Liver (tissue), 8 donors: ENCODE measurements at regions not wholly inside any gene's neighbourhood (a gene's known extent, or its start where the extent isn't known, plus 50 kb on each side); places are given as distances from the start of the nearest gene placed in this dataset.

Source experiments
- DNase-seq: peaks from one replicate; pipeline ENCODE4 v3.0.0-alpha.2; 2017; ENCODE audit warnings: low spot score
- H3K27ac ChIP-seq, 2 donors: one replicate each; pipeline ENCODE4 v1.7.0; 2013; ENCODE audit warnings: inconsistent platforms in 2 of 2, low read length in 2 of 2, control low read depth in 1 of 2, low read depth in 1 of 2, mild to moderate bottlenecking in 1 of 2
- H3K27me3 ChIP-seq, 4 donors: one replicate each; pipeline versions ENCODE4 v1.6.1 to v1.7.0; 2013; ENCODE audit warnings: low read length in 3 of 4, inconsistent platforms in 1 of 4, mild to moderate bottlenecking in 1 of 4, moderate library complexity in 1 of 4; ENCODE audit not compliant: control insufficient read depth in 4 of 4, insufficient read depth in 4 of 4
- H3K36me3 ChIP-seq, 4 donors: one replicate each; pipeline versions ENCODE4 v1.6.1 to v1.7.0; 2013; ENCODE audit warnings: low read length in 3 of 4, mild to moderate bottlenecking in 3 of 4, low read depth in 1 of 4, moderate library complexity in 1 of 4; ENCODE audit not compliant: control insufficient read depth in 4 of 4, insufficient read depth in 3 of 4
- H3K4me1 ChIP-seq, 4 donors: one replicate each; pipeline versions ENCODE4 v1.6.1 to v1.7.0; 2013; ENCODE audit warnings: low read length in 3 of 4, mild to moderate bottlenecking in 3 of 4, moderate library complexity in 1 of 4; ENCODE audit not compliant: control insufficient read depth in 4 of 4, insufficient read depth in 4 of 4
- H3K4me3 ChIP-seq, 3 donors: one replicate each; pipeline versions ENCODE4 v1.6.1 to v1.7.0; 2013; ENCODE audit warnings: low read length in 3 of 3, control low read depth in 1 of 3, low read depth in 1 of 3, mild to moderate bottlenecking in 1 of 3
- H3K9ac ChIP-seq, 2 donors: one replicate each; pipeline ENCODE4 v1.7.0; 2013; ENCODE audit warnings: low read length in 2 of 2, mild to moderate bottlenecking in 2 of 2, moderate library complexity in 2 of 2, control low read depth in 1 of 2, low read depth in 1 of 2
- H3K9me3 ChIP-seq, 4 donors: one replicate each; pipeline versions ENCODE4 v1.6.1 to v1.7.0; 2013; ENCODE audit warnings: low read length in 3 of 4; ENCODE audit not compliant: control insufficient read depth in 4 of 4
- EGR1 ChIP-seq, 2 donors: IDR thresholded peaks; 2 replicates each; pipeline ENCODE4 v1.6.1; 2016 to 2018; ENCODE audit warnings: antibody characterized with exemption in 2 of 2, low read depth in 2 of 2
- FOXA1 ChIP-seq: IDR thresholded peaks from 2 replicates; pipeline ENCODE4 v1.6.1; 2016; ENCODE audit warnings: antibody characterized with exemption
- FOXA2 ChIP-seq: IDR thresholded peaks from 2 replicates; pipeline ENCODE4 v1.6.1; 2016; ENCODE audit warnings: antibody characterized with exemption
- GABPA ChIP-seq, 2 donors: IDR thresholded peaks in 1 of 2; conservative IDR thresholded peaks in 1 of 2; 2 replicates each; pipeline ENCODE4 v1.6.1; 2016; ENCODE audit warnings: antibody characterized with exemption in 2 of 2, mild to moderate bottlenecking in 1 of 2, moderate library complexity in 1 of 2
- HNF4A ChIP-seq, 2 donors: conservative IDR thresholded peaks; 2 replicates each; pipeline ENCODE4 v1.6.1; 2016; ENCODE audit warnings: antibody characterized with exemption in 2 of 2, mild to moderate bottlenecking in 2 of 2
- HNF4G ChIP-seq: IDR thresholded peaks from 2 replicates; pipeline ENCODE4 v1.6.1; 2016; ENCODE audit warnings: antibody characterized with exemption
- JUND ChIP-seq, 2 donors: IDR thresholded peaks; 2 replicates each; pipeline ENCODE4 v1.6.1; 2016; ENCODE audit warnings: antibody characterized with exemption in 2 of 2
- NR2F2 ChIP-seq: IDR thresholded peaks from 2 replicates; pipeline ENCODE4 v1.6.1; 2016; ENCODE audit warnings: antibody characterized with exemption
- RAD21 ChIP-seq, 2 donors: IDR thresholded peaks; 2 replicates each; pipeline ENCODE4 v1.6.1; 2016; ENCODE audit warnings: antibody characterized with exemption in 2 of 2, mild to moderate bottlenecking in 2 of 2
- RXRA ChIP-seq, 2 donors: IDR thresholded peaks; 2 replicates each; pipeline ENCODE4 v1.6.1; 2017 to 2018; ENCODE audit warnings: antibody characterized with exemption in 2 of 2, mild to moderate bottlenecking in 1 of 2
- SP1 ChIP-seq: IDR thresholded peaks from 2 replicates; pipeline ENCODE4 v1.6.1; 2018; ENCODE audit warnings: antibody characterized with exemption, mild to moderate bottlenecking
- TAF1 ChIP-seq: conservative IDR thresholded peaks from 2 replicates; pipeline ENCODE4 v1.6.1; 2016; ENCODE audit warnings: antibody characterized with exemption, mild to moderate bottlenecking
- YY1 ChIP-seq: IDR thresholded peaks from 2 replicates; pipeline ENCODE4 v1.6.1; 2016; ENCODE audit warnings: antibody characterized with exemption, mild to moderate bottlenecking
- WGBS: extraction: QIAGEN DNeasy Blood & Tissue Kit; methylation state at CpG from one replicate; pipeline ENCODE4 v1.1.7; 2013; 5-methylcytosine and 5-hydroxymethylcytosine counted together
- TF ChIP-seq, protein P1 (sequence below): IDR thresholded peaks from 2 replicates; pipeline ENCODE4 v1.6.1; 2016; ENCODE audit warnings: antibody characterized with exemption, mild to moderate bottlenecking
- TF ChIP-seq, protein P2 (sequence below): fragments of 150-350 bp; IDR thresholded peaks from 2 replicates; pipeline ENCODE4 v1.5.1; 2017; ENCODE audit warnings: improper control_type of control experiment, low read depth, low read length; ENCODE audit not compliant: missing input control
- TF ChIP-seq, protein P3 (sequence below): IDR thresholded peaks from 2 replicates; pipeline ENCODE4 v1.6.1; 2016; ENCODE audit warnings: antibody characterized with exemption
- TF ChIP-seq, protein P4 (sequence below): IDR thresholded peaks from 2 replicates; pipeline ENCODE4 v1.6.1; 2016; ENCODE audit warnings: antibody characterized with exemption
- TF ChIP-seq, protein P5 (sequence below): IDR thresholded peaks from 2 replicates; pipeline ENCODE4 v1.6.1; 2016; ENCODE audit warnings: antibody characterized with exemption
- donor health status: healthy.
- donor health status: healthy.
- donor health status: healthy.
- donor health status: healthy.
- donor health status: healthy.

DNA sequence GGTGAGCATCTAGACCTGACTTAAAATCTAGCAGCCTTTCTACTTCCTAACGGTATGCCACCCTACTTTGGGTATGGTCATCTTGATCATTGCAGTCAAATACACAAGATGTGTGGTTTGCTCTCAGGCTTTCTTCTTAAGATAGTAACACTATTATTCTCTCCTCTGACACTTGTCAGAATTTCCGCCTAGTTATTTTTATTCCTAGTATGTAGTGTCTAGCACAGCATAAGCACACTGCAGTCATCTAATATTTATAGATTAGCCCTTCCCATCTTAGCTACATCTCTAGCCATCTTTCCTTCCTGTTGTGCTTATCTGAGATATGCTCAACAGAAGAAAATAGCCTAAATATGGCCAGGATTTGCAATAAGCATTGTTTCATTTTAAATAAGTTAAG lies 180.1 kb downstream of the C12orf50 start:
- no peak overlapping the region for H3K4me3 ChIP-seq
- H3K9me3 ChIP-seq: no peaks in the 10 kb centered on the region
- 64% methylated on average over 2 of the region's 2 CpGs for WGBS
- H3K4me1 ChIP-seq: no peaks in the 10 kb centered on the region
- DNase-seq: no peak
- H3K27me3 ChIP-seq: no peaks in the 10 kb centered on the region
- TF ChIP-seq JUND (IDR thresholded peaks at IDR 0.05) (no peak), HNF4G (no peak), RAD21 (IDR thresholded peaks at IDR 0.05) (no peak), HNF4A (conservative IDR thresholded peaks at IDR 0.05) (no peak), TAF1 (no peak), FOXA1 (no peak), GABPA (IDR thresholded peaks at IDR 0.05 in 1 of 2, conservative IDR thresholded peaks at IDR 0.05 in 1 of 2) (no peak), YY1 (no peak), SP1 (no peak), EGR1 (IDR thresholded peaks at IDR 0.05; ENCODE audit: low read depth in 2 of 2) (no peak), FOXA2 (no peak), NR2F2 (no peak), RXRA (IDR thresholded peaks at IDR 0.05) (no peak)
- TF ChIP-seq, protein P1, sequence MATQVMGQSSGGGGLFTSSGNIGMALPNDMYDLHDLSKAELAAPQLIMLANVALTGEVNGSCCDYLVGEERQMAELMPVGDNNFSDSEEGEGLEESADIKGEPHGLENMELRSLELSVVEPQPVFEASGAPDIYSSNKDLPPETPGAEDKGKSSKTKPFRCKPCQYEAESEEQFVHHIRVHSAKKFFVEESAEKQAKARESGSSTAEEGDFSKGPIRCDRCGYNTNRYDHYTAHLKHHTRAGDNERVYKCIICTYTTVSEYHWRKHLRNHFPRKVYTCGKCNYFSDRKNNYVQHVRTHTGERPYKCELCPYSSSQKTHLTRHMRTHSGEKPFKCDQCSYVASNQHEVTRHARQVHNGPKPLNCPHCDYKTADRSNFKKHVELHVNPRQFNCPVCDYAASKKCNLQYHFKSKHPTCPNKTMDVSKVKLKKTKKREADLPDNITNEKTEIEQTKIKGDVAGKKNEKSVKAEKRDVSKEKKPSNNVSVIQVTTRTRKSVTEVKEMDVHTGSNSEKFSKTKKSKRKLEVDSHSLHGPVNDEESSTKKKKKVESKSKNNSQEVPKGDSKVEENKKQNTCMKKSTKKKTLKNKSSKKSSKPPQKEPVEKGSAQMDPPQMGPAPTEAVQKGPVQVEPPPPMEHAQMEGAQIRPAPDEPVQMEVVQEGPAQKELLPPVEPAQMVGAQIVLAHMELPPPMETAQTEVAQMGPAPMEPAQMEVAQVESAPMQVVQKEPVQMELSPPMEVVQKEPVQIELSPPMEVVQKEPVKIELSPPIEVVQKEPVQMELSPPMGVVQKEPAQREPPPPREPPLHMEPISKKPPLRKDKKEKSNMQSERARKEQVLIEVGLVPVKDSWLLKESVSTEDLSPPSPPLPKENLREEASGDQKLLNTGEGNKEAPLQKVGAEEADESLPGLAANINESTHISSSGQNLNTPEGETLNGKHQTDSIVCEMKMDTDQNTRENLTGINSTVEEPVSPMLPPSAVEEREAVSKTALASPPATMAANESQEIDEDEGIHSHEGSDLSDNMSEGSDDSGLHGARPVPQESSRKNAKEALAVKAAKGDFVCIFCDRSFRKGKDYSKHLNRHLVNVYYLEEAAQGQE: no peak
- TF ChIP-seq, protein P2, sequence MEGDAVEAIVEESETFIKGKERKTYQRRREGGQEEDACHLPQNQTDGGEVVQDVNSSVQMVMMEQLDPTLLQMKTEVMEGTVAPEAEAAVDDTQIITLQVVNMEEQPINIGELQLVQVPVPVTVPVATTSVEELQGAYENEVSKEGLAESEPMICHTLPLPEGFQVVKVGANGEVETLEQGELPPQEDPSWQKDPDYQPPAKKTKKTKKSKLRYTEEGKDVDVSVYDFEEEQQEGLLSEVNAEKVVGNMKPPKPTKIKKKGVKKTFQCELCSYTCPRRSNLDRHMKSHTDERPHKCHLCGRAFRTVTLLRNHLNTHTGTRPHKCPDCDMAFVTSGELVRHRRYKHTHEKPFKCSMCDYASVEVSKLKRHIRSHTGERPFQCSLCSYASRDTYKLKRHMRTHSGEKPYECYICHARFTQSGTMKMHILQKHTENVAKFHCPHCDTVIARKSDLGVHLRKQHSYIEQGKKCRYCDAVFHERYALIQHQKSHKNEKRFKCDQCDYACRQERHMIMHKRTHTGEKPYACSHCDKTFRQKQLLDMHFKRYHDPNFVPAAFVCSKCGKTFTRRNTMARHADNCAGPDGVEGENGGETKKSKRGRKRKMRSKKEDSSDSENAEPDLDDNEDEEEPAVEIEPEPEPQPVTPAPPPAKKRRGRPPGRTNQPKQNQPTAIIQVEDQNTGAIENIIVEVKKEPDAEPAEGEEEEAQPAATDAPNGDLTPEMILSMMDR: no peak
- TF ChIP-seq, protein P3, sequence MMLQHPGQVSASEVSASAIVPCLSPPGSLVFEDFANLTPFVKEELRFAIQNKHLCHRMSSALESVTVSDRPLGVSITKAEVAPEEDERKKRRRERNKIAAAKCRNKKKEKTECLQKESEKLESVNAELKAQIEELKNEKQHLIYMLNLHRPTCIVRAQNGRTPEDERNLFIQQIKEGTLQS: no peak
- TF ChIP-seq, protein P4, sequence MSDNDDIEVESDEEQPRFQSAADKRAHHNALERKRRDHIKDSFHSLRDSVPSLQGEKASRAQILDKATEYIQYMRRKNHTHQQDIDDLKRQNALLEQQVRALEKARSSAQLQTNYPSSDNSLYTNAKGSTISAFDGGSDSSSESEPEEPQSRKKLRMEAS: no peak
- TF ChIP-seq, protein P5, sequence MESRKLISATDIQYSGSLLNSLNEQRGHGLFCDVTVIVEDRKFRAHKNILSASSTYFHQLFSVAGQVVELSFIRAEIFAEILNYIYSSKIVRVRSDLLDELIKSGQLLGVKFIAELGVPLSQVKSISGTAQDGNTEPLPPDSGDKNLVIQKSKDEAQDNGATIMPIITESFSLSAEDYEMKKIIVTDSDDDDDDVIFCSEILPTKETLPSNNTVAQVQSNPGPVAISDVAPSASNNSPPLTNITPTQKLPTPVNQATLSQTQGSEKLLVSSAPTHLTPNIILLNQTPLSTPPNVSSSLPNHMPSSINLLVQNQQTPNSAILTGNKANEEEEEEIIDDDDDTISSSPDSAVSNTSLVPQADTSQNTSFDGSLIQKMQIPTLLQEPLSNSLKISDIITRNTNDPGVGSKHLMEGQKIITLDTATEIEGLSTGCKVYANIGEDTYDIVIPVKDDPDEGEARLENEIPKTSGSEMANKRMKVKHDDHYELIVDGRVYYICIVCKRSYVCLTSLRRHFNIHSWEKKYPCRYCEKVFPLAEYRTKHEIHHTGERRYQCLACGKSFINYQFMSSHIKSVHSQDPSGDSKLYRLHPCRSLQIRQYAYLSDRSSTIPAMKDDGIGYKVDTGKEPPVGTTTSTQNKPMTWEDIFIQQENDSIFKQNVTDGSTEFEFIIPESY: no peak
- H3K36me3 ChIP-seq: no peaks in the 10 kb centered on the region
- no peak overlapping the region for H3K27ac ChIP-seq
- no peak overlapping the region for H3K9ac ChIP-seq
